ENCODE measurements at regions not wholly inside any gene's neighbourhood (a gene's known extent, or its start where the extent isn't known, plus 50 kb on each side); places are given as distances from the start of the nearest gene placed in this dataset.

- TF ChIP-seq, protein P1, sequence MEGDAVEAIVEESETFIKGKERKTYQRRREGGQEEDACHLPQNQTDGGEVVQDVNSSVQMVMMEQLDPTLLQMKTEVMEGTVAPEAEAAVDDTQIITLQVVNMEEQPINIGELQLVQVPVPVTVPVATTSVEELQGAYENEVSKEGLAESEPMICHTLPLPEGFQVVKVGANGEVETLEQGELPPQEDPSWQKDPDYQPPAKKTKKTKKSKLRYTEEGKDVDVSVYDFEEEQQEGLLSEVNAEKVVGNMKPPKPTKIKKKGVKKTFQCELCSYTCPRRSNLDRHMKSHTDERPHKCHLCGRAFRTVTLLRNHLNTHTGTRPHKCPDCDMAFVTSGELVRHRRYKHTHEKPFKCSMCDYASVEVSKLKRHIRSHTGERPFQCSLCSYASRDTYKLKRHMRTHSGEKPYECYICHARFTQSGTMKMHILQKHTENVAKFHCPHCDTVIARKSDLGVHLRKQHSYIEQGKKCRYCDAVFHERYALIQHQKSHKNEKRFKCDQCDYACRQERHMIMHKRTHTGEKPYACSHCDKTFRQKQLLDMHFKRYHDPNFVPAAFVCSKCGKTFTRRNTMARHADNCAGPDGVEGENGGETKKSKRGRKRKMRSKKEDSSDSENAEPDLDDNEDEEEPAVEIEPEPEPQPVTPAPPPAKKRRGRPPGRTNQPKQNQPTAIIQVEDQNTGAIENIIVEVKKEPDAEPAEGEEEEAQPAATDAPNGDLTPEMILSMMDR (IDR thresholded peaks at IDR 0.05; ENCODE audit: insufficient read depth, low read length, poor library complexity, severe bottlenecking), result no peak
- TF ChIP-seq EZH2phosphoT487 (conservative IDR thresholded peaks at IDR 0.05; ENCODE audit: low read length), result no peak
Measured at GRCh38 chr13:80149736-80150135, 191.2 kb downstream of the SPRY2 start.

Data from SU-DHL-6 (cell line).